ENCODE measurements at regions not wholly inside any gene's neighbourhood (a gene's known extent, or its start where the extent isn't known, plus 50 kb on each side); places are given as distances from the start of the nearest gene placed in this dataset.
"Not testable (repeated sequence)": the region's sequence is repeated elsewhere in the genome, so short reads cannot be mapped to it uniquely, and the experiment has no call there.

DNA sequence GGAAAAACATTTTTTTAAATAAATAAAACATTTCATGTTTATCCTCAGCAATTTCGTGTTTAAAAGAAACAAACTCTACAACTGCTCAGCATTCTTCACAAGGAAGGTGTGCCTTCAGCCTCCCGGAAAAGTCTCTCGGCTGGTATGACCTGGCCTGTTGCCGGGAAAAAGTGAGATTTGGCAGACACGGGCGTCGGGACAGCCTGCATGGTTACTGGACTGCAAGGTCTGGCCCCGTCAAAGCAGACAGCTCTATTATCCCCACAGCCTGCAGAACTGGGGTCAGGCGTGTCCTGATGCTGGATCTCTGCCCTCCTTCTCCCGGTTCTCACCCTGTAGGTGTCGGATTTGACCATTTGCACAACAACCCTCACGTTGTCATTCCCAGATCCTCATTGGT is 120.3 kb upstream of the SPATA31C2 start:
- Histone ChIP-seq H3K4me1 (peaks cover 13 to 18% (median 15%) of the 10 kb centered on the region in 4 donors), H3K27me3 (no peaks in the 10 kb centered on the region), H3K4me3 (no peak overlapping the region), H3K36me3 (no peaks in the 10 kb centered on the region), H3K9me3 (no peaks in the 10 kb centered on the region), H3K27ac (replicated peaks in 1 of 4) (peak overlapping the region in 1 of 4 donors; percentile 42)
- TF ChIP-seq POLR2AphosphoS5 (IDR thresholded peaks at IDR 0.05): peak in 1 of 2 donors; percentile 12
- TF ChIP-seq POLR2A (IDR thresholded peaks at IDR 0.05; ENCODE audit: low read depth): no peak
- intact Hi-C loops (cut with DNase I): loop anchor here (10.0 kb wide), 1 partner anchor 126 kb away; the partner anchor contains the start of gene SPIN1
- 28% methylated on average over 12 of the region's 12 CpGs for WGBS
- DNase-seq (ENCODE audit: extremely low spot score): no peak

DNA sequence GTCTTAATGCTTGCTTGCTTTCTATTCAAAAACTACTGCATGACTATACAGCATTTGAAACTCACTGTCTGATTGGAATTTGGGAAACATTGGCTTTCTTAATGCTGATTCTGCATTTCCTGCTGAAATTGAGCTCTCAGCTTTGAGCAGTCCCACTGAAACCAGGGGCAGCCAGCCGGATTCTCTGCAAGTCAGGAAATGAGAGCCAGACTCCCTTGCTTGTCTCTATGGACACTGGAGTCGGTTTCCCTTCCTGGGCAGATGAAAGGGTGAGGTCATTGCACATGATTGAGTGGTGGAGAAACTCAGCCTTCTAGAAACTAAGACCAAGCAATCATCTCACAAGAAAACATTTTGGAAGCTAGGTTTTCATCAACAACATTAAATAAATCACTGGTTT is 119.7 kb upstream of the SPATA31C2 start:
- no peak overlapping the region for H3K4me3 ChIP-seq
- H3K9me3 ChIP-seq: no peaks in the 10 kb centered on the region
- intact Hi-C loops (cut with DNase I): loop anchor here (10.0 kb wide), 1 partner anchor 127 kb away; the partner anchor contains the start of gene SPIN1
- H3K36me3 ChIP-seq: no peaks in the 10 kb centered on the region
- no peaks in the 10 kb centered on the region for H3K27me3 ChIP-seq
- WGBS: 26% methylated on average over 2 of the region's 2 CpGs
- H3K27ac ChIP-seq (replicated peaks in 1 of 4): peak overlapping the region in 1 of 4 donors; percentile 42
- DNase-seq (ENCODE audit: extremely low spot score): no peak
- H3K4me1 ChIP-seq: peaks cover 13 to 18% (median 15%) of the 10 kb centered on the region in 4 donors
- peak in 1 of 2 donors; percentile 17 for TF ChIP-seq POLR2AphosphoS5 (IDR thresholded peaks at IDR 0.05)
- TF ChIP-seq, protein P1, sequence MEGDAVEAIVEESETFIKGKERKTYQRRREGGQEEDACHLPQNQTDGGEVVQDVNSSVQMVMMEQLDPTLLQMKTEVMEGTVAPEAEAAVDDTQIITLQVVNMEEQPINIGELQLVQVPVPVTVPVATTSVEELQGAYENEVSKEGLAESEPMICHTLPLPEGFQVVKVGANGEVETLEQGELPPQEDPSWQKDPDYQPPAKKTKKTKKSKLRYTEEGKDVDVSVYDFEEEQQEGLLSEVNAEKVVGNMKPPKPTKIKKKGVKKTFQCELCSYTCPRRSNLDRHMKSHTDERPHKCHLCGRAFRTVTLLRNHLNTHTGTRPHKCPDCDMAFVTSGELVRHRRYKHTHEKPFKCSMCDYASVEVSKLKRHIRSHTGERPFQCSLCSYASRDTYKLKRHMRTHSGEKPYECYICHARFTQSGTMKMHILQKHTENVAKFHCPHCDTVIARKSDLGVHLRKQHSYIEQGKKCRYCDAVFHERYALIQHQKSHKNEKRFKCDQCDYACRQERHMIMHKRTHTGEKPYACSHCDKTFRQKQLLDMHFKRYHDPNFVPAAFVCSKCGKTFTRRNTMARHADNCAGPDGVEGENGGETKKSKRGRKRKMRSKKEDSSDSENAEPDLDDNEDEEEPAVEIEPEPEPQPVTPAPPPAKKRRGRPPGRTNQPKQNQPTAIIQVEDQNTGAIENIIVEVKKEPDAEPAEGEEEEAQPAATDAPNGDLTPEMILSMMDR (IDR thresholded peaks at IDR 0.05): no peak

DNA sequence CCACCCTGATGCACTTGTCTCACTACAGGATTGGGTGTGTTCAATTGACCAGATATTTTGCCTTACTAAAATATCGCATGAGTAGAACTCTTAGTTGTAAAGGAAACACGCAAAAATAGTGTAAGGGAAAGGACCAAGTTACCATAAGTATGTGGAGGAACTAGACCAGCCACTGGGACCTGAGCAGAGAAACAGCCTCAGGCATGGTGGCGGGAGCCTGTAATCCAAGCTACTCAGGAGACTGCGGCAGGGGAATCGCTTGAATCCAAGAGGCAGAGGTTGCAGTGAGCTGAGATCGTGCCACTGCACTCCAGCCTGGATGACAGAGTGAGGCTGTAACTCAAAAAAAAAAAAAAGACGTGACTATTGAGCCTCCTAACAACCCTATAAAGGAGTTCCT is 117.9 kb upstream of the SPATA31C2 start:
- no peak overlapping the region for H3K27ac ChIP-seq (replicated peaks in 1 of 4)
- H3K36me3 ChIP-seq: no peaks in the 10 kb centered on the region
- WGBS: 92% methylated on average over 7 of the region's 7 CpGs
- DNase-seq (ENCODE audit: extremely low spot score): no peak
- TF ChIP-seq POLR2A (IDR thresholded peaks at IDR 0.05; ENCODE audit: low read depth): no peak
- TF ChIP-seq POLR2AphosphoS5 (IDR thresholded peaks at IDR 0.05): no peak
- TF ChIP-seq, protein P1 (IDR thresholded peaks at IDR 0.05): no peak
- no peak for TF ChIP-seq EP300 (IDR thresholded peaks at IDR 0.05)
- H3K4me1 ChIP-seq: peaks cover 13 to 18% (median 15%) of the 10 kb centered on the region in 4 donors
- intact Hi-C loops (cut with DNase I): loop anchor here (10.0 kb wide), 1 partner anchor 129 kb away; the partner anchor contains the start of gene SPIN1
- peaks cover 0 to 13% (median 0%) of the 10 kb centered on the region in 4 donors for H3K9me3 ChIP-seq
- no peak overlapping the region for H3K4me3 ChIP-seq
- no peaks in the 10 kb centered on the region for H3K27me3 ChIP-seq

DNA sequence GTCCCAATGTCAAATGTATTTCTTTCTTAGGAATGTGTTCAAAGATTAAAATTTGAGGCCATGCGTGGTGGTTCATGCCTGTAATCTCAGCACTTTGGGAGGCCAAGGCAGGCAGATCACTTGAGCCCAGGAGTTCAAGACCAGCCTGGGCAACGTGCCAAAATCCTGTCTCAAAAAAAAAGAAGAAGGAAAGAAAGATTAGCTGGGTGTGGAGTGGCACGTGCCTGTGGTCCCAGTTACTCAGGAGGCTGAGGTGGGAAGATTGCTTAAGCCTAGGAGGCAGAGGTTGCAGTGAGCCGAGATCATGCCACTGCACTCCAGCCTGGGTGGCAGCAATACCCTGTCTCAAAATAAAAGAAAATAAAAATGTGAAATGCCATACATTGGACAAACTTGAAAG is 117.5 kb upstream of the SPATA31C2 start:
- peaks cover 13 to 18% (median 15%) of the 10 kb centered on the region in 4 donors for H3K4me1 ChIP-seq
- not testable (repeated sequence) for H3K27me3 ChIP-seq; H3K27ac ChIP-seq (replicated peaks in 1 of 4); H3K4me3 ChIP-seq; DNase-seq (ENCODE audit: extremely low spot score); H3K36me3 ChIP-seq
- intact Hi-C loops (cut with DNase I): loop anchor here (10.0 kb wide), 1 partner anchor 129 kb away; the partner anchor contains the start of gene SPIN1
- 55% methylated on average over 4 of the region's 4 CpGs for WGBS
- H3K9me3 ChIP-seq: peaks cover 0 to 16% (median 0%) of the 10 kb centered on the region in 4 donors

DNA sequence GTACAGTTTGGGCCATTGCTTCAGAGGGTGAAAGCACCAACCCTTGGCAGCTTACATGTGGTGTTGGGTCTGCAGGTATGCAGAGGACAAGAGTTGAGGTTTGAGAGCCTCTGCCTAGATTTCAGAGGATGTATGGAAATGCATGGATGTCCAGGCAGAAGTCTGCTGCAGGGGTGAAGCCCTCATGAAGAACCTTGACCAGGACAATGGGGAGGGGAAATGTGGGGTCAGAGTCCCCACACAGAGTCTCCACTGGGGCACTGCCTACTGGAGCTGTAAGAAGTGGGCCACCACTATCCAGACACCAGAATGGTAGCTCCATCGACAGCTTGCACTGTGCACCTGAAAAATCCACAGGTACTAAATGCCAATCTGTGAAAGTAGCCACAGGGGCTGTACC is 113.6 kb upstream of the SPATA31C2 start:
- TF ChIP-seq, protein P1 (IDR thresholded peaks at IDR 0.05): no peak
- TF ChIP-seq POLR2A (IDR thresholded peaks at IDR 0.05; ENCODE audit: low read depth): no peak
- no peak for TF ChIP-seq POLR2AphosphoS5 (IDR thresholded peaks at IDR 0.05)
- no peak for TF ChIP-seq EP300 (IDR thresholded peaks at IDR 0.05)
- H3K27ac ChIP-seq (replicated peaks in 1 of 4): no peak overlapping the region
- no peak for DNase-seq (ENCODE audit: extremely low spot score)
- no peaks in the 10 kb centered on the region for H3K4me1 ChIP-seq
- peaks cover 0 to 16% (median 0%) of the 10 kb centered on the region in 4 donors for H3K9me3 ChIP-seq
- H3K36me3 ChIP-seq: no peaks in the 10 kb centered on the region
- no peak overlapping the region for H3K4me3 ChIP-seq
- no CpG with 5 or more reads among the region's 1 CpG for WGBS
- intact Hi-C loops (cut with DNase I): loop anchor here (10.0 kb wide), 1 partner anchor 133 kb away; the partner anchor contains the start of gene SPIN1
- no peaks in the 10 kb centered on the region for H3K27me3 ChIP-seq

DNA sequence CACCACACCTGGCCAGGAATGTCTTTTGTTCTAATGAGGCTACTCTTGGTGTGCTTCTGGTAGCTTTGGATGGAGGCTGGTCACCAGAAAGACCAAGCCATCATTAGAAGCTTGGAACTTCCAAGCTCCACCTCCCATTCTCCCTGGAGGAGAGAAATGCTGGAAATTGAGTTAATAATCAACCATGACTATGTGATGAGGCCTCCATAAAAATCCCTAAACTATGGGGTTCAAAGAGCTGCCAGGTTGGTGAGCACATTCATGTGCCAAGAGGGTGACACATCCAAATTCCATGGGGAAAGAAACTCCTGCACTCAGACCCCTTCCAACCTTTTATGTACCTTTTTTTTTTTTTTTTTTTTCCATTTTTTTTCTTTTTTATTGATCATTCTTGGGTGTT is 105.5 kb upstream of the SPATA31C2 start:
- Histone ChIP-seq H3K36me3 (no peaks in the 10 kb centered on the region), H3K27me3 (no peaks in the 10 kb centered on the region), H3K27ac (replicated peaks in 1 of 4) (no peak overlapping the region), H3K9me3 (no peaks in the 10 kb centered on the region), H3K4me1 (no peaks in the 10 kb centered on the region), H3K4me3 (no peak overlapping the region)
- intact Hi-C loops (cut with DNase I): no loop called here
- DNase-seq (ENCODE audit: extremely low spot score): no peak
- TF ChIP-seq, protein P1 (IDR thresholded peaks at IDR 0.05): no peak
- TF ChIP-seq POLR2AphosphoS5 (IDR thresholded peaks at IDR 0.05) (no peak), POLR2A (IDR thresholded peaks at IDR 0.05; ENCODE audit: low read depth) (no peak), EP300 (IDR thresholded peaks at IDR 0.05) (no peak)
